HPDE6-E6E7 (cell line): ENCODE measurements at regions not wholly inside any gene's neighbourhood (a gene's known extent, or its start where the extent isn't known, plus 50 kb on each side); places are given as distances from the start of the nearest gene placed in this dataset.
"Not testable (repeated sequence)": the region's sequence is repeated elsewhere in the genome, so short reads cannot be mapped to it uniquely, and the experiment has no call there.

ENCODE experiments used
- DNase-seq: peaks from one replicate; pipeline ENCODE4 v3.0.0; 2011; ENCODE audit warnings: missing footprints; ENCODE audit errors: extremely low spot score

DNA sequence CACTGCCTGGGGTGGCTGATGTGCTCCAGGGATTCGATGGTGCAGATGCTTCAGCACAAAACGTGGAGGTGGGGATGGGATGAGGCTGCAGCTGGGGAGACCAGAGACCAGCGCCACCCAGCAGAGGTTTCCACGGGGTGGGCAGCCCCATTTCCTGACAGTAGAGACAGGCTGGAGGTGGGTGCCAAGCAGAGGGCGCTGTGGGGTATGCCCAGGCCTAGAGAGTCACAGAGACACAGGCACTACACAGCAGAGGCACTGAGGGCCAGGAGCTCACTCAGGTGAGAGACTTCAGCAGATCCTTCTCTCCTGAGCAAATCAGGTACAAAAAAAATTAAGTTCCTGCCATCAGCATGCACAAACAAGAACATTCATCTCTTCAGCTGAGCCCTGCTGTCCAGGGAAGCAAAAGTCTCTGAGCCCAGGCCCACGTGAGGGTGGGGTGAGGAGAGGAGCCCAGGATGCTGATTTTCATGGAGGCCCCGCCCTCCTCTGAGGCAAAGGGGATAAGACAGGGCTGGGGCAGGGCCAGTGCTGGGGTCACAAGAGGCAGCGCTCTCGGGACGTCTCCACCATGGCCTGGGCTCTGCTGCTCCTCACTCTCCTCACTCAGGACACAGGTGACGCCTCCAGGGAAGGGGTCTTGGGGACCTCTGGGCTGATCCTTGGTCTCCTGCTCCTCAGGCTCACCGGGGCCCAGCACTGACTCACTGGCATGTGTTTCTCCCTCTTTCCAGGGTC, 53.1 kb downstream of the GGTLC2 start:
- no peak for DNase-seq

DNA sequence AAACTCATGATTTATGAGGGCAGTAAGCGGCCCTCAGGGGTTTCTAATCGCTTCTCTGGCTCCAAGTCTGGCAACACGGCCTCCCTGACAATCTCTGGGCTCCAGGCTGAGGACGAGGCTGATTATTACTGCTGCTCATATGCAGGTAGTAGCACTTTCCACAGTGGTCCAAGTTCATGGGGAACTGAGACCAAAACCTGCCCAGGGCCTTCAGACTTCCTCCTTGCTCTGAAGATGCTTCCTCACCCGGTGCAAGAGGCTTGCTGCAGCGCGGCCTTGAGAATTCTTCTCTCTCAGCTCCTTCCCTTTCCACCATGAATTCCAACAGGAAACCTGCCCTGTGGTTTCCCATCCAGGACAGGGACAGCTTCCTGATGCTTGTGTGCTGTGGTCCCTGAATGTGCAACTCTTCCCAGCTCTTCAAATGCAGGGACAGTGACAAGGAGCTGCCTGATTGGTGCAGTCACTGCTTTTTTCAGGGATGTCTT, 53.9 kb downstream of the GGTLC2 start:
- no peak for DNase-seq

GRCh38 chr22:22700631-22701030, 56.2 kb downstream of the GGTLC2 start:
- DNase-seq = no peak

GRCh38 chr22:22701557-22701956, 57.1 kb downstream of the GGTLC2 start:
- DNase-seq = not testable (repeated sequence)

- no peak for DNase-seq
These were observed 58.1 kb downstream of the GGTLC2 start for GRCh38 chr22:22702237-22703202.

DNA sequence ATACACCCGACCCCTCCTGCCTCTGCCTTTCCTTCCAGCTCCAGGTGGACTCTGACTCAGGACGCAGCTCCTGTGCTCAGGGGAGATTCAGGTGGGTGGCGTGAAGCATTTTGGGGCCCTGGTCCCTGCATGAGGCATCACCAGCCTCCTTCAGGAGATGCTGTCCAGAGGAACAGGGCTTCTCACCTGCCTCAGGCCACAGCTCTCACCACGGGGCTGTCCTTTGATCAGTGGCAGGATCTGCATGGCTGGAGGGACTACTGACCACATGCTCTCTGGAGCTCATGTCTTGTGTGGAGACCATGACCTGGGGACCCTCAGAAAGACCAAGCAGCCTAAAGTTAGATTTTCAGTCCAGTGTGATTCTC, 58.8 kb downstream of the GGTLC2 start:
- no peak for DNase-seq

DNA sequence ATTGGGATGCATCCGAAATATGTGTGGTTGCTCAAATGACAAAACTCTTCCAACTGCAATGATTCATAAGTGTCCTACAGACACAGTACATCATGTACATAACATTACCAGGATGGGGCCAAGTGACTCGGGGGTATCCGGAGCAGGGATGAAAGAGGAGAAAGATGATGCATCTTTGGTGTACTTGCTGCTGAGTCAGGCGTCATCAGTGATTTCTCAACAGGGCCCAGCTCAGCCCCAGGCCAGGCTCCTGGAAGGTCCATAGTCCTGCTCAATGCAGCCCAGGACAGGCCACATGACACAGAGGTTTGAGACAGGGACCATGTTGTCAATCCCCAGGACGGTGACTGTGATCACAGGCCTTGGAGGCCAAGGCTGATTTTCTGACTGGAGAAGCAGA, 59.3 kb downstream of the GGTLC2 start:
- DNase-seq = no peak

DNA sequence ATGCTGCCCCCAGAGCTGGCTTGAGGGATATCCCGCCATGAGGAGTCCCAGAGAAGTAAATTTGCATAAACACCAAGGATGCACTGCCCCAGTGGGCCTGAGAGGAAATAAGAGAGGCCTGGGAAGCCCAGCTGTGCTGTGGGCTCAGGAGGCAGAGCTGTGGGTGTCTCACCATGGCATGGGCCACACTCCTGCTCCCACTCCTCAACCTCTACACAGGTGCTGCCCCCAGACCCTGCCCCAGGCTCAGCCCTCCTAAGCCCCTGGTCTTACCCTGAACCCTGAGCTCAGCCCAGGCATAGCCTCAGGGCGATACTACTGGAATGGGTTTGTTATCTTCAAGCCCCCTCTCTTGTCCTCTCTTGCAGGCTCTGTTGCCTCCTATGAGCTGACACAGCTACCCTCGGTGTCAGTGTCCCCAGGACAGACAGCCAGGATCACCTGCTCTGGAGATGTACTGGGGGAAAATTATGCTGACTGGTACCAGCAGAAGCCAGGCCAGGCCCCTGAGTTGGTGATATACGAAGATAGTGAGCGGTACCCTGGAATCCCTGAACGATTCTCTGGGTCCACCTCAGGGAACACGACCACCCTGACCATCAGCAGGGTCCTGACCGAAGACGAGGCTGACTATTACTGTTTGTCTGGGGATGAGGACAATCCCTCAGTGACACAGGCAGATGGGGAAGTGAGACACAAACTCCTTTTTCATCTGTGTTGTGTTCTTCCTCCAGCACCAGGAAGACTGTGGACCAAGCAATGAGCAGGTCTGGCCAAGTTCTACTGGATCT, 59.9 kb downstream of the GGTLC2 start:
- DNase-seq = no peak

DNA sequence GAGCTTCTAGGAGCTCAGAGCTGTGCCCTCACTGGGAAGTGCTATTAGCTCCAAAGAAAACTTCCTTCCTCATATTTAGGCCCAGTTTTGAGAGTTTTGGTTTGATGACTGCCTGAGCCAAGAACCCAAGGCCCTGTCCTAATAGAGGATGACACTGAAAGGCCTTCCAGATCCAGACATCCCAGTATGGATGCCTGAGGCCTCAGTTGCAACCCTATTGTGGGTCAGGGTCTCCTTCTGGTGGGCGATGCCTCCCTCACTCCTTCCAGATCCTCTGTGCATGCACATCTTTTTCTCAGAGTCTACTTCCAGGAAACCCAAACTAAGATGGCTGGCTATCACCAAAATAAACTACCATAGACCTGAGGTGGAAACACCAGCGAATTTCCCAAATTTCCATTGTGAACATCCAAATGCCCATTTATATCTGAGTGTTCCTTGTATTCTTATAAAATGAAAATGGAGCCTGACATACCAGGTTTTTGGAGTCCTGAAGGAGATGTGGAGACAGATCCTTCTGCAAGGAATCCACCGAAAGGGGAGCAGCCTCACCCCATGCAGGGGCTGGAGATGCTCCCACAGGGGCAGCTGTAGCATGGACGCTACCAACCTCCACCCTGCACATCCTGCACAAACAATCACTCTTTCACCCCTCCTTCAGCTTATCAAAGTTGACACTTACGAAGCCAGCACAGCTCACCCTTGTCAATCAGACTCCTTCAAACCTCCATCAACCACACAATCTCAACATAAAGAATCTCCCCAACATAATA, 61.1 kb downstream of the GGTLC2 start:
- no peak for DNase-seq

GRCh38 chr22:22706253-22706915, 62.0 kb downstream of the GGTLC2 start:
- DNase-seq = no peak

- DNase-seq = no peak
These were observed 65.5 kb downstream of the GGTLC2 start for GRCh38 chr22:22709719-22710445.

- peak; percentile 27 for DNase-seq
These were observed 66.5 kb downstream of the GGTLC2 start for GRCh38 chr22:22710719-22711531.

- no peak for DNase-seq
These were observed 67.1 kb downstream of the GGTLC2 start for GRCh38 chr22:22711532-22711913.

DNA sequence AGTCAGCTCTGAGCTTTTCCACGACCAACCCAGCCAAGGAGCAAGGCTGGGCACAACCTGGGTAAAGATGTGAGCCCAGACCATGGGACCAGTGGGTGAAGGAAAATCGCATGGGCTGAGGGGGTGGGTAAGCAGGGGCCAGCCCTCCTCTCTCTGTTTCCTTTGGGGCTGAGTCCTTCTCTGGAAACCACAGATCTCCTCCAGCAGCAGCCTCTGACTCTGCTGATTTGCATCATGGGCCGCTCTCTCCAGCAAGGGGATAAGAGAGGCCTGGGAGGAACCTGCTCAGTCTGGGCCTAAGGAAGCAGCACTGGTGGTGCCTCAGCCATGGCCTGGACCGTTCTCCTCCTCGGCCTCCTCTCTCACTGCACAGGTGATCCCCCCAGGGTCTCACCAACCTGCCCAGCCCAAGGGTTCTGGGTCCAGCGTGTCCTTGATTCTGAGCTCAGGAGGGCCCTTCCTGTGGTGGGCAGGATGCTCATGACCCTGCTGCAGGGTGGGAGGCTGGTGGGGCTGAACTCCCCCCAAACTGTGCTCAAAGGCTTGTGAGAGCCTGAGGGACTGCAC, 67.8 kb downstream of the GGTLC2 start:
- DNase-seq = no peak

DNA sequence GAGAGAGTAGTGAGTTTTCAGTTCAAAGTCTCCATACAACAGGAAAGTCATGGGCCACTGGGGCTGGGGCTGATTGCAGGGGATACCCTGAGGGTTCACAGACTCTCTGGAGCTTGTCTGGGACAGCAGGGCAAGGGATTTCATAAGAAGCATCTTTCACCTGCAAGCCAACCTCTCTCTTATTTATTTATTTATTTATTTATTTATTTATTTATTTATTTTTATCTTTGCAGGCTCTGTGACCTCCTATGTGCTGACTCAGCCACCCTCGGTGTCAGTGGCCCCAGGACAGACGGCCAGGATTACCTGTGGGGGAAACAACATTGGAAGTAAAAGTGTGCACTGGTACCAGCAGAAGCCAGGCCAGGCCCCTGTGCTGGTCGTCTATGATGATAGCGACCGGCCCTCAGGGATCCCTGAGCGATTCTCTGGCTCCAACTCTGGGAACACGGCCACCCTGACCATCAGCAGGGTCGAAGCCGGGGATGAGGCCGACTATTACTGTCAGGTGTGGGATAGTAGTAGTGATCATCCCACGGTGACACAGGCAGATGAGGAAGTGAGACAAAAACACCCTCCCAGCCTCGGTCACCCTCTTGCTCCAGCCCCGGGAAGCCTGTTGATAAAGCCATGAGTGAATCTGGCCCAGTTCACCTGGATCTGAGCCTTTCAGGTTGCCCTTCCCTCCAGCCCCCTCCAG, 68.4 kb downstream of the GGTLC2 start:
- no peak for DNase-seq

DNA sequence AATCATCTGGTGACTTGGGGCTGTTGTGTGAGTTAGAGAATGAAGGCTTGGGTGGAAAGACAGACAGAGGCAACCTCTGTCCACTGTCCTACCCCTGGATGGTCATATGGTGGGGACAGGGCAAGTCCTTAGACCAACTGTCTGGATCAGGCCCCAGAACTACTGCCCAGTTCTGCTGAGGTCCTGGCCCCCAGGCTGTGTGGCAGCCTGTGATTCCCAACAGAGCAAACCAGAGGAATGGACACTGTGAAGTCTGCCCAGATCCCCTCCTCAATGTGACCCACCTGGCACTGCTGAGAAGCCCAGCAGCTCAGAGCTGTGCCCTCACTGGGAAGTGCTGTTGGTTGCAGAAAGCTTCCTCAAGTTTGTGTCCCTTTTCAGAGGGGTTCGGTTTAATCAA, 69.0 kb downstream of the GGTLC2 start:
- DNase-seq = no peak

DNA sequence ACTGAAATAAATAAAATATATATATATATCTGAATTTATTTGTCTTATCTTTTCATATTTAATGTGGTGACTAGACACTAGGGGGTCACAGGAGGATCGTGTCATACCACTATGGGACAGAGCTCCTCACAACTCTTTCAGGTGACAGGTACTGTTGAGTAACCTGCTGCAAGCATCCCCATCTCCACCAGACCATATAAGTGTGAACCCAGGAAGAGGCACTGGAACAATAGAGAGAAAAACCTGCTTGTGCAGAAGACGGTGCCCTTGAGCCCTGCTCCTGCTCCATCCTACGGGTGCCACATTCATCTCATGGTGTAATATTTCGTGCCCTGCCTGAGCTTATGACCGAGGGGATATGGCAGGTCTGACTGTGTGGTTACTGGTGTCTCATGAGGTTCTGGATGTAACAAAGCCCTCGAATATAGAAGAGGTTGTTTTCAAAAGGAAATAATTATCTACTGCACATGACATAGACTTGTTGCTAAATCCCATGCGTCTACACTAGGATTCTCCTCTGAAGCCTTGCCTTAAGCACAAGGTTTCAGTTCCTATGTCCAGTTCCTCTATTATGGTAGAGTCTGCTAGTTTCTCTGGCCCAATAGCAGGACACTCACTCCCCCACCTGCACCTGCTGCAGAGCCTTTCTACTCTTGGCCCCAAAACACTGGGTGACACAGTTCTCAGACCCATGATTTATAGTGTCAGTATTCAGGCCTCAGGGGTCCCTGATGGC, 70.4 kb downstream of the GGTLC2 start:
- DNase-seq = no peak
